Cardiac fibroblast (primary cell): ENCODE measurements at regions not wholly inside any gene's neighbourhood (a gene's known extent, or its start where the extent isn't known, plus 50 kb on each side); places are given as distances from the start of the nearest gene placed in this dataset.
A peak's percentile ranks its signal among the peaks of the same experiment; 100 is the strongest.

Experiments used
- DNase-seq, 2 donors: peaks; one replicate each; pipeline versions ENCODE4 v3.0.0 to v3.0.0-alpha.2; 2010; ENCODE audit warnings: low read depth in 2 of 2
- H3K4me3 ChIP-seq, 2 donors: replicated peaks in 1 of 2; 1 replicate in 1 of 2; 2 replicates in 1 of 2; pipeline ENCODE4 v1.5.1; 2011; ENCODE audit warnings: low read depth in 2 of 2, low read length in 2 of 2, mild to moderate bottlenecking in 2 of 2, moderate library complexity in 1 of 2
- CTCF ChIP-seq: IDR thresholded peaks from one replicate; pipeline ENCODE4 v1.5.1; 2011; ENCODE audit warnings: low read depth, mild to moderate bottlenecking, low read length, inconsistent platforms

- no peak for DNase-seq
- no peak for TF ChIP-seq CTCF
- H3K4me3 ChIP-seq, result no peak overlapping the region
Measured at GRCh38 chr18:8504880-8505435, 104.3 kb upstream of the RAB12 start.

GRCh38 chr18:8506251-8507049 lies 102.8 kb upstream of the RAB12 start:
- no peak for DNase-seq
- TF ChIP-seq CTCF, result no peak
- no peak overlapping the region for H3K4me3 ChIP-seq

- DNase-seq, result peak; percentile 8 to 9
- no peak overlapping the region for H3K4me3 ChIP-seq
- peak; percentile 27 for TF ChIP-seq CTCF
Measured at GRCh38 chr18:8507361-8507760, 101.9 kb upstream of the RAB12 start.

GRCh38 chr18:8507915-8508705 lies 101.1 kb upstream of the RAB12 start:
- TF ChIP-seq CTCF, result no peak
- no peak for DNase-seq
- H3K4me3 ChIP-seq, result no peak overlapping the region

- no peak overlapping the region for H3K4me3 ChIP-seq
- TF ChIP-seq CTCF, result no peak
- DNase-seq, result no peak
Measured at GRCh38 chr18:8513249-8513648, 96.0 kb upstream of the RAB12 start.

- TF ChIP-seq CTCF, result no peak
- DNase-seq, result no peak
Measured at GRCh38 chr18:8514409-8514808, 94.8 kb upstream of the RAB12 start.

More at GRCh38 chr18:8514409-8514808, 94.8 kb upstream of the RAB12 start:
- H3K4me3 ChIP-seq, result no peak overlapping the region
